ENCODE measurements at regions not wholly inside any gene's neighbourhood (a gene's known extent, or its start where the extent isn't known, plus 50 kb on each side); places are given as distances from the start of the nearest gene placed in this dataset.

GRCh38 chr10:9743639-9744038 is 1274.0 kb upstream of the CELF2 start:
- no peak overlapping the region for H3K27ac ChIP-seq
- H3K4me3 ChIP-seq (replicated peaks in 1 of 3) = no peak overlapping the region
- DNase-seq = no peak
- H3K4me1 ChIP-seq = no peaks in the 10 kb centered on the region
- H3K27me3 ChIP-seq = no peaks in the 10 kb centered on the region
- intact Hi-C loops (cut with DNase I) = no loop called here
- H3K9me3 ChIP-seq = no peaks in the 10 kb centered on the region
- H3K36me3 ChIP-seq = no peaks in the 10 kb centered on the region
- TF ChIP-seq POLR2A (IDR thresholded peaks at IDR 0.05) (no peak), CTCF (IDR thresholded peaks at IDR 0.05) (no peak)

GRCh38 chr10:9745158-9745557 is 1272.5 kb upstream of the CELF2 start:
- H3K36me3 ChIP-seq = no peaks in the 10 kb centered on the region
- no peaks in the 10 kb centered on the region for H3K9me3 ChIP-seq
- H3K4me3 ChIP-seq (replicated peaks in 1 of 3) = no peak overlapping the region
- H3K27ac ChIP-seq = no peak overlapping the region
- TF ChIP-seq POLR2A (IDR thresholded peaks at IDR 0.05) (no peak), CTCF (IDR thresholded peaks at IDR 0.05) (no peak)
- no peaks in the 10 kb centered on the region for H3K4me1 ChIP-seq
- 82 to 90% methylated on average over 1 of the region's 1 CpG for WGBS, 2 donors
- no peaks in the 10 kb centered on the region for H3K27me3 ChIP-seq
- no peak for DNase-seq
- intact Hi-C loops (cut with DNase I) = no loop called here

- Histone ChIP-seq H3K4me3 (replicated peaks in 1 of 3) (no peak overlapping the region), H3K4me1 (no peaks in the 10 kb centered on the region), H3K36me3 (no peaks in the 10 kb centered on the region), H3K27ac (no peak overlapping the region), H3K27me3 (no peaks in the 10 kb centered on the region), H3K9me3 (no peaks in the 10 kb centered on the region)
- intact Hi-C loops (cut with DNase I) = no loop called here
- TF ChIP-seq POLR2A (IDR thresholded peaks at IDR 0.05) (no peak), CTCF (IDR thresholded peaks at IDR 0.05) (no peak)
- WGBS, 2 donors = 82 to 88% methylated on average over 6 of the region's 6 CpGs
- no peak for DNase-seq
These were observed 1260.5 kb upstream of the CELF2 start for GRCh38 chr10:9757176-9757575.

- intact Hi-C loops (cut with DNase I) = no loop called here
- 76 to 90% methylated on average over 3 of the region's 3 CpGs for WGBS, 2 donors
- Histone ChIP-seq H3K4me3 (replicated peaks in 1 of 3) (no peak overlapping the region), H3K9me3 (no peaks in the 10 kb centered on the region), H3K36me3 (no peaks in the 10 kb centered on the region), H3K27me3 (no peaks in the 10 kb centered on the region), H3K4me1 (no peaks in the 10 kb centered on the region), H3K27ac (no peak overlapping the region)
- DNase-seq = no peak
- no peak for TF ChIP-seq CTCF (IDR thresholded peaks at IDR 0.05)
- TF ChIP-seq POLR2A (IDR thresholded peaks at IDR 0.05) = no peak
These were observed 1258.1 kb upstream of the CELF2 start for GRCh38 chr10:9759596-9759995.

GRCh38 chr10:9762966-9763656 is 1254.6 kb upstream of the CELF2 start:
- H3K4me3 ChIP-seq (replicated peaks in 1 of 3) = no peak overlapping the region
- H3K36me3 ChIP-seq = no peaks in the 10 kb centered on the region
- no peak overlapping the region for H3K27ac ChIP-seq
- WGBS, 2 donors = 76% methylated on average over 7 of the region's 7 CpGs
- H3K27me3 ChIP-seq = no peaks in the 10 kb centered on the region
- no peak for TF ChIP-seq CTCF (IDR thresholded peaks at IDR 0.05)
- TF ChIP-seq POLR2A (IDR thresholded peaks at IDR 0.05) = no peak
- DNase-seq = no peak
- H3K9me3 ChIP-seq = no peaks in the 10 kb centered on the region
- intact Hi-C loops (cut with DNase I) = no loop called here
- H3K4me1 ChIP-seq = no peaks in the 10 kb centered on the region

Data from thyroid gland (tissue), 4 donors.